H9 (cell line): ENCODE measurements at regions not wholly inside any gene's neighbourhood (a gene's known extent, or its start where the extent isn't known, plus 50 kb on each side); places are given as distances from the start of the nearest gene placed in this dataset.

Experiments used
- DNase-seq: peaks from one replicate; pipeline ENCODE4 v3.0.0-alpha.2; 2017
- H2AFZ ChIP-seq: one replicate; pipeline ENCODE4 v1.6.1; 2013; ENCODE audit warnings: mild to moderate bottlenecking, low read length, control low read depth, moderate library complexity
- H2AK5ac ChIP-seq: 2 replicates; pipeline ENCODE4 v1.6.1; 2013; ENCODE audit warnings: low read length, control low read depth, mixed read lengths; ENCODE audit not compliant: insufficient read length
- H2BK120ac ChIP-seq: one replicate; pipeline ENCODE4 v1.6.1; 2013; ENCODE audit warnings: low read depth, mild to moderate bottlenecking, low read length, control low read depth, inconsistent platforms; ENCODE audit not compliant: poor library complexity, severe bottlenecking
- H2BK12ac ChIP-seq: 2 replicates; pipeline ENCODE4 v1.6.1; 2013; ENCODE audit warnings: low read length, control low read depth, mixed read lengths, low read depth; ENCODE audit not compliant: insufficient read length
- H2BK15ac ChIP-seq: 2 replicates; pipeline ENCODE4 v1.6.1; 2013; ENCODE audit warnings: low read depth, low read length, control low read depth
- H2BK20ac ChIP-seq: one replicate; pipeline ENCODE4 v1.6.1; 2013; ENCODE audit warnings: low read depth, mild to moderate bottlenecking, low read length, control low read depth, inconsistent platforms; ENCODE audit not compliant: poor library complexity, severe bottlenecking
- H2BK5ac ChIP-seq: 2 replicates; pipeline ENCODE4 v1.6.1; 2013; ENCODE audit warnings: low read length, control low read depth, mixed read lengths; ENCODE audit not compliant: insufficient read length
- H3K14ac ChIP-seq: 2 replicates; pipeline ENCODE4 v1.6.1; 2013; ENCODE audit warnings: low read length, control low read depth; ENCODE audit not compliant: insufficient read depth
- H3K18ac ChIP-seq: 2 replicates; pipeline ENCODE4 v1.6.1; 2013; ENCODE audit warnings: low read depth, mild to moderate bottlenecking, mixed read lengths, low read length, control low read depth; ENCODE audit not compliant: insufficient read length
- H3K23ac ChIP-seq: 2 replicates; pipeline ENCODE4 v1.6.1; 2013; ENCODE audit warnings: low read length, control low read depth, mixed read lengths, low read depth; ENCODE audit not compliant: insufficient read length
- H3K23me2 ChIP-seq: 2 replicates; pipeline ENCODE4 v1.6.1; 2013; ENCODE audit warnings: low read depth, mild to moderate bottlenecking, mixed read lengths, low read length, control low read depth; ENCODE audit not compliant: insufficient read length, poor library complexity, severe bottlenecking
- H3K27ac ChIP-seq: 2 replicates; pipeline ENCODE4 v1.5.1; 2013; ENCODE audit warnings: low read length, control low read depth, mixed read lengths, low read depth; ENCODE audit not compliant: insufficient read length
- H3K27me3 ChIP-seq: 2 replicates; pipeline ENCODE4 v1.6.1; 2013; ENCODE audit warnings: low read length, control low read depth, inconsistent platforms; ENCODE audit not compliant: insufficient read depth
- H3K4ac ChIP-seq: 2 replicates; pipeline ENCODE4 v1.6.1; 2013; ENCODE audit warnings: low read depth, mild to moderate bottlenecking, control low read depth, inconsistent platforms, low read length, moderate library complexity
- H3K4me1 ChIP-seq: 2 replicates; pipeline ENCODE4 v1.6.1; 2013; ENCODE audit warnings: low read length, control low read depth, inconsistent platforms; ENCODE audit not compliant: insufficient read depth
- H3K4me2 ChIP-seq: 2 replicates; pipeline ENCODE4 v1.6.1; 2013; ENCODE audit warnings: low read length, control low read depth, mixed read lengths; ENCODE audit not compliant: insufficient read length, insufficient read depth
- H3K56ac ChIP-seq: 2 replicates; pipeline ENCODE4 v1.6.1; 2013; ENCODE audit warnings: low read depth, mild to moderate bottlenecking, mixed read lengths, low read length, control low read depth; ENCODE audit not compliant: insufficient read length
- H3K79me1 ChIP-seq: 2 replicates; pipeline ENCODE4 v1.6.1; 2013; ENCODE audit warnings: low read depth, mild to moderate bottlenecking, moderate library complexity, low read length, control low read depth, inconsistent platforms; ENCODE audit not compliant: insufficient read depth, poor library complexity, severe bottlenecking
- H3K79me2 ChIP-seq: 2 replicates; pipeline ENCODE4 v1.6.1; 2013; ENCODE audit warnings: low read length, control low read depth, inconsistent platforms; ENCODE audit not compliant: insufficient read depth
- H3K9ac ChIP-seq: 2 replicates; pipeline ENCODE4 v1.6.1; 2013; ENCODE audit warnings: low read length, control low read depth, mixed read lengths; ENCODE audit not compliant: insufficient read length; ENCODE audit errors: extremely low read depth
- H3K9me3 ChIP-seq: one replicate; pipeline ENCODE4 v1.6.1; 2013; ENCODE audit warnings: low read depth, low read length, inconsistent platforms; ENCODE audit not compliant: control insufficient read depth
- H3T11ph ChIP-seq: one replicate; pipeline ENCODE4 v1.6.1; 2013; ENCODE audit warnings: mild to moderate bottlenecking, low read length, control low read depth, inconsistent platforms
- H4K20me1 ChIP-seq: one replicate; pipeline ENCODE4 v1.6.1; 2013; ENCODE audit not compliant: control insufficient read depth, insufficient read length, insufficient read depth
- H4K5ac ChIP-seq: 2 replicates; pipeline ENCODE4 v1.6.1; 2013; ENCODE audit warnings: low read depth, mild to moderate bottlenecking, mixed read lengths, low read length, control low read depth; ENCODE audit not compliant: insufficient read length
- H4K8ac ChIP-seq: replicated peaks from 2 replicates; pipeline ENCODE4 v1.6.1; 2013; ENCODE audit warnings: low read length, control low read depth, mixed read lengths, low read depth; ENCODE audit not compliant: insufficient read length
- H4K91ac ChIP-seq: 2 replicates; pipeline ENCODE4 v1.6.1; 2013; ENCODE audit warnings: low read depth, mild to moderate bottlenecking, moderate library complexity, mixed read lengths, low read length, control low read depth; ENCODE audit not compliant: insufficient read length
- H3K27ac Mint-ChIP-seq, 3 experiments: 2 replicates in 2 of 3; 3 replicates in 1 of 3; pipeline ENCODE4 v1.8.0; 2020 to 2021; ENCODE audit warnings: mixed read lengths in 3 of 3, mild to moderate bottlenecking in 1 of 3, moderate library complexity in 1 of 3
- H3K27me3 Mint-ChIP-seq: 2 replicates; pipeline ENCODE4 v1.8.0; 2021; ENCODE audit warnings: low read depth, mild to moderate bottlenecking, moderate library complexity, mixed read lengths
- H3K36me3 Mint-ChIP-seq, 3 experiments: 2 replicates in 2 of 3; 3 replicates in 1 of 3; pipeline ENCODE4 v1.8.0; 2020 to 2021; ENCODE audit warnings: low read depth in 3 of 3, mixed read lengths in 3 of 3; ENCODE audit not compliant: insufficient read depth in 1 of 3
- H3K4me1 Mint-ChIP-seq, 2 experiments: 2 replicates each; pipeline ENCODE4 v1.8.0; 2020; ENCODE audit warnings: mixed read lengths in 2 of 2
- H3K4me3 Mint-ChIP-seq, 2 experiments: 2 replicates in 1 of 2; 3 replicates in 1 of 2; pipeline ENCODE4 v1.8.0; 2020 to 2021; ENCODE audit warnings: mild to moderate bottlenecking in 2 of 2, mixed read lengths in 2 of 2, moderate library complexity in 1 of 2
- H3K9me3 Mint-ChIP-seq, 2 experiments: 2 replicates in 1 of 2; 3 replicates in 1 of 2; pipeline ENCODE4 v1.8.0; 2020; ENCODE audit warnings: mild to moderate bottlenecking in 2 of 2, mixed read lengths in 2 of 2, moderate library complexity in 1 of 2
- CTCF ChIP-seq: fragments of 200-600 bp; sonication (generic); conservative IDR thresholded peaks from 3 replicates; pipeline ENCODE4 v1.8.0; 2021; ENCODE audit warnings: antibody characterized with exemption, mild to moderate bottlenecking
- WGBS: extraction: QIAGEN DNeasy Blood & Tissue Kit; methylation state at CpG from one replicate; pipeline ENCODE4 v1.1.7; 2013; ENCODE audit warnings: missing lambda C conversion rate, low lambda C conversion rate, mixed read lengths; ENCODE audit not compliant: insufficient read length; ENCODE audit errors: extremely low coverage; 5-methylcytosine and 5-hydroxymethylcytosine counted together

GRCh38 chr15:98485451-98485850 is 162.9 kb upstream of the IGF1R start:
- peaks cover 2% of the 10 kb centered on the region; the same call in 1 of the 2 replicates for H3K27me3 Mint-ChIP-seq
- H3K27ac ChIP-seq: no peak overlapping the region
- no peak for DNase-seq

More at GRCh38 chr15:98485451-98485850, 162.9 kb upstream of the IGF1R start:
- H2BK15ac ChIP-seq: no peak overlapping the region
- H3T11ph ChIP-seq: no peak overlapping the region
- H2AK5ac ChIP-seq: no peak overlapping the region
- H3K4me1 ChIP-seq: no peaks in the 10 kb centered on the region
- H3K23ac ChIP-seq: no peak overlapping the region
- H4K5ac ChIP-seq: no peak overlapping the region
- H3K4me2 ChIP-seq: no peak overlapping the region
- H3K4ac ChIP-seq: no peak overlapping the region
- no peaks in the 10 kb centered on the region for H4K20me1 ChIP-seq
- H3K9me3 ChIP-seq: peaks cover 7% of the 10 kb centered on the region
- no peak overlapping the region for H3K56ac ChIP-seq
- no peak overlapping the region for H3K4me3 Mint-ChIP-seq
- H3K9ac ChIP-seq: no peak overlapping the region
- no peak overlapping the region for H3K18ac ChIP-seq
- H3K27me3 ChIP-seq: no peaks in the 10 kb centered on the region
- no peak overlapping the region for H2BK12ac ChIP-seq
- H4K8ac ChIP-seq: no peak overlapping the region
- WGBS: no CpG with 5 or more reads among the region's 2 CpGs
- no peak overlapping the region for H2BK5ac ChIP-seq
- no peak overlapping the region for H2BK20ac ChIP-seq
- H2AFZ ChIP-seq: no peak overlapping the region
- peaks cover 0 to 4% of the 10 kb centered on the region in 2 experiments; a peak in 2 of 4 replicates for H3K4me1 Mint-ChIP-seq
- H2BK120ac ChIP-seq: no peak overlapping the region
- H3K79me1 ChIP-seq: no peaks in the 10 kb centered on the region
- H3K79me2 ChIP-seq: no peaks in the 10 kb centered on the region
- peaks cover 0 to 10% (median 6%) of the 10 kb centered on the region in 3 experiments; a peak in 3 of 7 replicates for H3K36me3 Mint-ChIP-seq
- TF ChIP-seq CTCF: no peak
- H3K14ac ChIP-seq: no peak overlapping the region
- peaks cover 19 to 20% of the 10 kb centered on the region in 2 experiments for H3K9me3 Mint-ChIP-seq
- no peak overlapping the region for H3K27ac Mint-ChIP-seq
- no peaks in the 10 kb centered on the region for H3K23me2 ChIP-seq
- H4K91ac ChIP-seq: no peak overlapping the region
